Stimulated activated naive CD4-positive, alpha-beta T cell (primary cell): ENCODE measurements at regions not wholly inside any gene's neighbourhood (a gene's known extent, or its start where the extent isn't known, plus 50 kb on each side); places are given as distances from the start of the nearest gene placed in this dataset.

ENCODE experiments used
- DNase-seq, 6 experiments: peaks; one replicate each; lab custom pipeline; 2025; lab: John Stamatoyannopoulos, UW

DNA sequence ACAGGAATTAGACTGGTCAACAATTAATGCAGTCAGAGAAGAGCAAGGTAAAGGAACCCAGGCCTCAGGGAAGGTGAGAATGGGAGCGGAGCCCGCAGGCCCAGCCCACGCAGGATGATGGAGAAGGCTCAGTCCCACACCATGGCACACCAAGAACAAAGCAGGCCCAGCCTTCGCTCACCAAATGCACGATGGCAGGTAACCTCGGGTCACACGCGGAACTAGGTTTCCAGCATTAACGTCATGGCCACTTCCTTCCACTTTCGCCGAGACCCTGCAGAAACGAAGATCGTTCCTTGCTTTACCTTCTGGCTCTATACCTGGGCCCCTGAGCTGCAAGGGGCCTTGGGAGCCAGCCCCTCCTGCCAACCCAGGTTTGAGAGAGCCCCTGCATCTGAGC, 240.2 kb upstream of the C1orf174 start:
- DNase-seq: no peak

DNA sequence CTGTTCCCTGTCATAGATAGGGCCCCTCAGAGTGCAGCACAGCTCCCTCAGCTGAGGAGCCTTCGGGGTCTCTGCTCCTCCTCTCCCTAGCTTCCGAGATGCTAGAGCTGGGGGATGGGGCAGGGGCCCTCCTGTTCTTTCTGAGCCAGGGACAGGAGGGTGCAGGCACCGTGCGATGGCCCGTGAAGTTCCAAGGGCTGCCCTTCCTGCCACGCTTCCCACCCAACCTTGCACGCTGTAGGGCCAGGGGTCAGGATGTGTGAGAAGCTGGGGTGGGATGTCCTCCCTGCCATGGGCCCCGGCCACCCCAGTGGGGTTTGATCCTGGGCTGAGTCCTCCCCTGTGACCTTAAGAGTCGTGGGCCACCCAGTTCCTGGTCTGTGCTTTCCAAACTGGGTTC, 240.7 kb upstream of the C1orf174 start:
- no peak for DNase-seq

GRCh38 chr1:4144349-4144971, 244.4 kb upstream of the C1orf174 start:
- no peak for DNase-seq

GRCh38 chr1:4146101-4146500, 246.0 kb upstream of the C1orf174 start:
- DNase-seq: no peak

DNA sequence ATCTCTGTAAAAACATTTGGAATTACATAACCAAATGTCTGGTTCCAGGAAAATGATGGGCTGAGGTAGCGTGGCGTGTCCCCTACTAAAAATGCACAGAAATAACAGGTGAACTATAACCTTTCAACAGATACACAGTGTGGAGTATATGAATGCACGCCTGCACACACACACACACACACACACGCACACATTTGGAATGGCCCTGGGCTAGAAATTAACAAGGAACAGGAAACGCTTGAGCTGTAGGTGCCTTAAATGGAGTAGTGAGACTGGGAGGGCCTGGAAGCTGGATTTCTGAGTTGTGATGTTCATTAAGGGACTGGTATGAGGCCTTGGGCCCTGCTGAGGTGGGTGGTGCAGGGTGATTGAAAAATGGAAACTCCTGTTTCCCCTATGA, 246.5 kb upstream of the C1orf174 start:
- DNase-seq: no peak

- DNase-seq: no peak
Observed at GRCh38 chr1:4147509-4147908, 247.4 kb upstream of the C1orf174 start.

DNA sequence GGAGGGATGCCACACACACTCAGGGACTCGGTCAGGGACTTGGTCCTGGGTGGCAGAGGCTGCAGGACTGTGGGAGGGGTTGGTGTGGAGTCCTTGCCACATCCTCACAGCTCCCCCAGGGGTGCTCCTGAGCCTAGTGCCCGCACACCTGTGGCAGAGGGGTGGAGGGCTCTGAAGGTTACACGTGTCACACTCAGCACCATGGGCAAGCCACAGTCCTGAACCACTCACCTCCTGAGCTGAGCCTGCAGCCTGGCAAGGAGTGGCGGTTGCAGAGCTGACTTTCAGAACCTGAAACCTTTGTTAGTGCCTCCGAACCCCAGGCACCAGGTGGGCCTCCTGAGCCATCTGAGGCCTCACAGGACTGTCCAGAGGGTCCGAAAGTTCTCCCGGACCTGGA, 249.2 kb upstream of the C1orf174 start:
- no peak for DNase-seq

- DNase-seq: no peak
Observed at GRCh38 chr1:4149831-4150230, 249.8 kb upstream of the C1orf174 start.

DNA sequence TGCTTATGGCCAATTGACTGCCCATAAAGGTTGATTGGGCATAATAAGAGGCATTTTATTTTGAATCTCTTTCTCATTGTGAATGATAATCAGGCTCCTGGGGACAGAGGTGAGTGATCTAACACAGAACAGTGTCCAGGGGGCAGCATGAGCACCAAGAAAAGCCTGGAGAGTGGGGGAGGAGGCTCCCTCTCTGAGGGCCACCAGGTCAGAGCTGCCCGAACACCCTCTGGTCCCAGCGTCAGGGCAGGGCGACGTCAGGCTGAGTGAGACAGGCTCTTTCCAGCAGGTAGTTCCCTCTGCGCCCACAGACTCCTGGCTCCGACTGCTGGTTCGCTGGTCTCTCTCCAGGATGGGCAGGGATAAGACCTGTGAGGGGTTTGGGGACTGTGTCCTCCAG, 250.2 kb upstream of the C1orf174 start:
- DNase-seq: no peak

- DNase-seq: no peak
Observed at GRCh38 chr1:4152266-4152665, 252.2 kb upstream of the C1orf174 start.

DNA sequence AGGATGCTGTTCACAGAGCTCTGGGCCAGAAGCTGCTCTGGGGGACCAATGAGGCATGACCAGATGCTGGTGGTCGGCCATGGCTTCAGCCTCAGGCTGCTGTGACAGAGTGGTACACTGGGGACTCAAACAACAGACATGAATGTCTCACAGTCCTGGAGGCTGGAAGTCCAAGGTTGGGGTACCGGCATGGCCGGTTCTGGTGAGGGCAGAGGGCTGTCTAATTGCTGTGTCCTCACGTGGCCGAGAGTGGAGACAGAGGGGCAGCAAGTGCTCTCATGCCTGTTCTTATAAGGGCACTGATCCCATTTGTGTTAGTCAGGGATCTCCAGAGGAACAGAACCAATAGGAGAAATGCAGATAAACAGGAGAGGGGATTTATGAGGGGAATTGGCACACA, 253.5 kb upstream of the C1orf174 start:
- DNase-seq: no peak

DNA sequence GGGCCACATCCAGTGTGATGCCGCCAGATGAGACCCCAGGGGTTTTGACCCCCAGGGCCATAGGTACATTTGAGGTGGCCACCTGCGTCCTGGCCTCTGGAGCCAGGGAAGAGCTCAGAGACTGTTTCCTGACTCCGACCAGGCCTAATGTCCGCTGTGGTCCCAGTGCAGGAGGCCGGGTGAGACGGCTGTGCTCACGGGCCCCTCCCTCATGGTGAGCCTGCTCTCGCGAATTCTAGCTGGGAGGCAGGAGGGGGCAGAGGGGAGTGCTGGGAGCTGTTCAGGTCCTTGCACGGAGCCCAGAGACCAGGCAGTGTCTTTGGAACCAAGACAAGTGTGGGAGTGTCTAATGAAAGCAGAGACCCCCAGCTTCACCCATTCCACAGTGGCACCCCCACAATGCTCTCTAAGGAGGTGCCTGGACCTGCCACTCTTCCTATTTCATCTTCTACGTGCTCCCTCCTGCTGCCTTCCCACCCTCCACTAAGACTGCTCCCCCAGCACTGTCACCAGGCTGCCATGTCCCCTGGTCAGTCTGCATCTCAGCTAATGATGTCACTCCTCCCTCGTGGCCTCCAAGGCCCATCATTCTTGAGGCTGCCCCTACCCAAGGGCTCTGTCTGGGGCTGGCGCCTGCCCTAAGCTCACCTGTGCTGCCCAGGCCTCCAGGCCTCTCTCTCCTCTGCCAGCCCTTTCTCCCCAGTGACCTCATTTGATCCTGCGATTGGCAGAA, 256.3 kb upstream of the C1orf174 start:
- no peak for DNase-seq

GRCh38 chr1:4160181-4160580, 260.1 kb upstream of the C1orf174 start:
- no peak for DNase-seq

GRCh38 chr1:4161366-4162006, 261.4 kb upstream of the C1orf174 start:
- no peak for DNase-seq

GRCh38 chr1:4164965-4165364, 264.9 kb upstream of the C1orf174 start:
- no peak for DNase-seq

DNA sequence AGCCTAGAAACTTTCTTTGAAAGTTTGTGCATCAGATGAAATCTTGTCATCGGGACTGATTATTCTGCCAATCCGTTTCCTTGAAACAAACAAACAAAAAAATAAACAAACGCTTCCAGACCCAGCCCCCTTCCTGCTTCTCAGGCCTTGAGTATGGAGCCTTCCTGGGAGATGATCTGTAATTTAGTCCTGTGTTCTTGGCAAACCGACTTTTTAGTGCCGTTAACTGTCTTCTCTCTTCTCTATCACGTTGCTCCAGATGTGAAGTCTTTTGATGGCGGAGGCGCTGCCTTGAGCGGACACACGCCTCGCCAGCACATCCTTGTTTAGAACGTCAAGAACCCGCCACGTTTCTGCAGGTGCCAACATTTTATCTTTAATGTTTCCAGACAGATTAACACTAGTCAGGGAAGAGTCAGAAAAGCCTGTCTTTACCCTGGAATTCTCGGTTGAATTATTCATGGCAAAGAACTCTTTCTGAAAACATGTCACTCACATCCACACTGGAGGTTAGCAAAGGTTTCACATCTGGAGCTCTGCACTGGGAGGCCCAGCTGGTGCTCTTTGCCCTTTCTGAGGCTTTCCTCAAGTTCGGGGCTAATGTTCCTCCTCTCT, 265.7 kb upstream of the C1orf174 start:
- DNase-seq: no peak

DNA sequence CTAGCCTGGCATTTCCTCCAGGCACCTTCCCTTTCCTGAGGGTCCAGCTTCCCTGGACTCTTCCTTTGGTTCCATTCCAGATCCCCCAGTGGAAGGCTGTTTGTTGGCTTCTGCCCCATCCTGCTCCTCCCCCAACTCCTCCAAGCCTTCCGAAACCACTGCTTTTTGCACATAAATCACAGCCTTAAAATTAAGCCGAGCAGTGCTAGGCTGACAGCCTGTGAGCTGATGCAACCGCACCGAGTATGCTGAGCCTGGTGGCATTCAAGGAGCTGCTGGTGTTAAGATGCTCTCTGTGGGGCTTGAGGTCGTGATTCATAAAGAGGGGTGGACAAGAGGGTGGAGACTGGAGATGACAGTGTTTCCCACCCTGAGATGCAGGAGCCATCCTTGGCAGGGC, 266.6 kb upstream of the C1orf174 start:
- DNase-seq: no peak

DNA sequence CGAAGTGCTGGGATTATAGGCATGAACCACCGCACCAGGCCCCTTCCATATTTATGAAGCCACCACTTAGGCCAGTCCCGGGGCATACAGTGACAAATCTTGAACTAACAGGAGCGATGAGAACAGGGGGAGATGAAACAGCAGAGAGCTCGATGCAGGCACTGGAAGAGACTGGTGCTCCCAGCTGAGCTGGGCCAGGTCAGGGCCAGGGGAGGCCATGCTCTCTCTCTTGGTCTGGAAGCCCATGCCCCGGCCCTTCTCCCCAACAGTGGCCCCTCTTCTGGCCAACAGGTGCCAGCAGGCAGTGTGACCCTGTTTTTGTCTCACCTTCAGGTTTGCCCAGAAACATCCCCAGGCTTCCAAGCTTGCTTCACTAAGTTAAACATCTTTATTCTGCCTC, 269.9 kb upstream of the C1orf174 start:
- no peak for DNase-seq

- no peak for DNase-seq
Observed at GRCh38 chr1:4170548-4171340, 270.7 kb upstream of the C1orf174 start.

GRCh38 chr1:4171480-4172450, 271.7 kb upstream of the C1orf174 start:
- DNase-seq: no peak
